ENCODE measurements at regions not wholly inside any gene's neighbourhood (a gene's known extent, or its start where the extent isn't known, plus 50 kb on each side); places are given as distances from the start of the nearest gene placed in this dataset.

DNA sequence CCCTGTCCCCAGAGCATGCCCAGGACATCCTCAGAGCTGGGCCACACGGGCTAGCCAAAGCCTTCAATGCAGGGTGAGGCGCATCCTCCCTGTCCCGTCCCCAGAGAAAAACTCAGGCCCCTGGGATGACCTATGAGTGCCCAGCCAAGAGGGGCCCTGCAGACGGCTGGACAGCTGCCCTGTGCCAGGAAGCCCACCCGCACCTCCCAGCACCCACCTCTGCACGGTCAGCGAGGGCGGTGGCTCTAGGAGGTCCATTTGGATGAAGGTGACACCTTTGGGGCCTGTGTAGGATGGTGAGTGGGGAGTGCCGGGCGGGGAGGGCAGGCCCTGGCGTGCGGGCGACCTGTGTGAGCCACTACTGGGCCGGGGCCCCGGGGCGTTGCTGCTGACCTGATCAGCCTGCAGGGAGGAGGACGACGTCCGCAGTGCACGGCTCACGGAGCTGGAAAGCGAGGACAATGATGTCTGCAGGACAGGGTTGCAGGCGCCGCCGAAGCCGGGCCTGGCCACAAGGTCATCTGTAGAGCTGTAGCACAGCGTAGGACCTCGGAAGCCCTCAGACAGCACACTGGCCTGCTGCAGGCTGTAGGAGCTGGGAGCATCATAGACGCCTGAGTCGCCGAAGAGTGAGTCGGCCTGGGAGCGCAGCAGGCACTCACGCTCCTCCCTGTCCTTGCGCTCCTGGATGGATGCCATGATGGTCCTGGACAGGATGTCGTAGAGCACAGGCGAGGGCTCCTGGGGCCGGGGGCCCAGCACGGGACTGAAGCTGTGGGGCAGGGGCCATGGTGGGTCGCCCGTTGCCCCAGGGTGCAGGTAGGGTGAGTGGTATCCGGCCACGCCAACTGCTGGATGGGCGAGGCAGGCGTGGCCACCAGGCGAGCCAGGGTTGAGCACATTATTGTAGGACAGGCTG is 180.5 kb downstream of the IGLL1 start:
- TF ChIP-seq, protein P1, sequence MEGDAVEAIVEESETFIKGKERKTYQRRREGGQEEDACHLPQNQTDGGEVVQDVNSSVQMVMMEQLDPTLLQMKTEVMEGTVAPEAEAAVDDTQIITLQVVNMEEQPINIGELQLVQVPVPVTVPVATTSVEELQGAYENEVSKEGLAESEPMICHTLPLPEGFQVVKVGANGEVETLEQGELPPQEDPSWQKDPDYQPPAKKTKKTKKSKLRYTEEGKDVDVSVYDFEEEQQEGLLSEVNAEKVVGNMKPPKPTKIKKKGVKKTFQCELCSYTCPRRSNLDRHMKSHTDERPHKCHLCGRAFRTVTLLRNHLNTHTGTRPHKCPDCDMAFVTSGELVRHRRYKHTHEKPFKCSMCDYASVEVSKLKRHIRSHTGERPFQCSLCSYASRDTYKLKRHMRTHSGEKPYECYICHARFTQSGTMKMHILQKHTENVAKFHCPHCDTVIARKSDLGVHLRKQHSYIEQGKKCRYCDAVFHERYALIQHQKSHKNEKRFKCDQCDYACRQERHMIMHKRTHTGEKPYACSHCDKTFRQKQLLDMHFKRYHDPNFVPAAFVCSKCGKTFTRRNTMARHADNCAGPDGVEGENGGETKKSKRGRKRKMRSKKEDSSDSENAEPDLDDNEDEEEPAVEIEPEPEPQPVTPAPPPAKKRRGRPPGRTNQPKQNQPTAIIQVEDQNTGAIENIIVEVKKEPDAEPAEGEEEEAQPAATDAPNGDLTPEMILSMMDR (IDR thresholded peaks at IDR 0.05), result no peak
- TF ChIP-seq POLR2A (IDR thresholded peaks at IDR 0.05), result no peak

All from right lobe of liver (tissue), 4 donors.